A673 (cell line): ENCODE measurements at regions not wholly inside any gene's neighbourhood (a gene's known extent, or its start where the extent isn't known, plus 50 kb on each side); places are given as distances from the start of the nearest gene placed in this dataset.

Experiments used
- BruUV-seq: library from RNA; stranded (reverse); fragments of 400-500 nt; replicated peaks from 2 replicates; lab custom pipeline; 2021; lab: Mats Ljungman, UMichigan
- CTCF ChIA-PET: fragments of 300-600 bp; sonication (Branson Sonifier 250); formaldehyde crosslinking; loops from one replicate; lab custom pipeline; 2022; ENCODE audit warnings: antibody characterized with exemption; lab: Charles Lee
- POLR2A ChIA-PET: fragments of 300-600 bp; sonication (Branson Sonifier 250); formaldehyde crosslinking; loops from one replicate; lab custom pipeline; 2022; ENCODE audit warnings: antibody characterized with exemption; ENCODE audit not compliant: low non-redundant PET; lab: Charles Lee
- DNase-seq: peaks from one replicate; pipeline ENCODE4 v3.0.0-alpha.2; 2015; ENCODE audit warnings: low spot score
- H3K27ac ChIP-seq: fragments of 200-600 bp; sonication (generic); 2 replicates; pipeline ENCODE4 v1.5.1; 2016; ENCODE audit warnings: mixed run types, low read depth, mild to moderate bottlenecking, mixed read lengths, antibody characterized with exemption, low read length; ENCODE audit not compliant: poor library complexity, severe bottlenecking
- H3K27me3 ChIP-seq: fragments of 200-600 bp; sonication (generic); replicated peaks from 2 replicates; pipeline ENCODE4 v1.6.1; 2017; ENCODE audit warnings: mixed run types, low read depth, mild to moderate bottlenecking, mixed read lengths, antibody characterized with exemption, low read length; ENCODE audit not compliant: insufficient read depth, poor library complexity
- H3K36me3 ChIP-seq: fragments of 200-600 bp; sonication (generic); 2 replicates; pipeline ENCODE4 v1.6.1; 2016; ENCODE audit warnings: mixed run types, mild to moderate bottlenecking, mixed read lengths, antibody characterized with exemption, low read length; ENCODE audit not compliant: insufficient read depth, poor library complexity, severe bottlenecking
- H3K4me1 ChIP-seq: fragments of 200-600 bp; sonication (generic); 2 replicates; pipeline ENCODE4 v1.6.1; 2017; ENCODE audit warnings: mixed run types, mild to moderate bottlenecking, mixed read lengths, antibody characterized with exemption, low read length; ENCODE audit not compliant: insufficient read depth, poor library complexity, severe bottlenecking
- H3K4me3 ChIP-seq: fragments of 200-600 bp; sonication (generic); 2 replicates; pipeline ENCODE4 v1.5.1; 2016; ENCODE audit warnings: low read depth, mixed run types, mild to moderate bottlenecking, mixed read lengths, low read length; ENCODE audit not compliant: poor library complexity, severe bottlenecking
- H3K9me3 ChIP-seq: fragments of 200-600 bp; sonication (generic); 2 replicates; pipeline ENCODE4 v1.6.1; 2016; ENCODE audit warnings: mixed run types, low read depth, mild to moderate bottlenecking, mixed read lengths, antibody characterized with exemption, low read length; ENCODE audit not compliant: poor library complexity, severe bottlenecking
- CTCF ChIP-seq: fragments of 300-800, 200-600 bp; sonication (generic); conservative IDR thresholded peaks from 2 replicates; pipeline ENCODE4 v1.5.1; 2017; ENCODE audit warnings: low read depth, mild to moderate bottlenecking, antibody characterized with exemption, low read length, moderate library complexity, mixed read lengths
- EZH2 ChIP-seq: fragments of 200-600 bp; sonication (generic); IDR thresholded peaks from 2 replicates; pipeline ENCODE4 v1.6.1; 2017; ENCODE audit warnings: borderline replicate concordance, low read depth, mild to moderate bottlenecking, mixed read lengths, antibody characterized with exemption, low read length; ENCODE audit not compliant: poor library complexity, severe bottlenecking
- intact Hi-C: fragments of 100-400 bp; cut with micrococcal nuclease; formaldehyde crosslinking; loops from one replicate; pipeline ENCODE4 v1.10.0; 2022; ENCODE audit not compliant: unreplicated experiment

- no peak for DNase-seq
- H3K27me3 ChIP-seq = peaks cover 6% of the 10 kb centered on the region
- POLR2A ChIA-PET = no interaction called here
- no peak overlapping the region for H3K4me3 ChIP-seq
- TF ChIP-seq CTCF = no peak
- TF ChIP-seq EZH2 = no peak
- no peaks in the 10 kb centered on the region for H3K9me3 ChIP-seq
- H3K4me1 ChIP-seq = no peaks in the 10 kb centered on the region
- intact Hi-C loops = no loop called here
- no peak overlapping the region for H3K27ac ChIP-seq
- no peaks in the 10 kb centered on the region for H3K36me3 ChIP-seq
- BruUV-seq = no TSS peak
- CTCF ChIA-PET = no interaction called here
Observed at GRCh38 chr11:11769362-11769761, 72.4 kb upstream of the USP47 start.

- Histone ChIP-seq H3K27ac (no peak overlapping the region), H3K9me3 (no peaks in the 10 kb centered on the region), H3K4me3 (no peak overlapping the region), H3K27me3 (peaks cover 30% of the 10 kb centered on the region), H3K4me1 (no peaks in the 10 kb centered on the region), H3K36me3 (no peaks in the 10 kb centered on the region)
- ChIA-PET POLR2A (no interaction called here), CTCF (no interaction called here)
- BruUV-seq = no TSS peak
- no peak for DNase-seq
- TF ChIP-seq CTCF = no peak
- no peak for TF ChIP-seq EZH2
- intact Hi-C loops = no loop called here
Observed at GRCh38 chr11:11764423-11764803, 77.4 kb upstream of the USP47 start.

GRCh38 chr11:11763796-11764422, 77.9 kb upstream of the USP47 start:
- intact Hi-C loops = no loop called here
- no peak overlapping the region for H3K4me3 ChIP-seq
- CTCF ChIA-PET = no interaction called here
- POLR2A ChIA-PET = no interaction called here
- no peak for DNase-seq
- H3K9me3 ChIP-seq = no peaks in the 10 kb centered on the region
- TF ChIP-seq CTCF (no peak), EZH2 (no peak)
- H3K27ac ChIP-seq = no peak overlapping the region
- no peaks in the 10 kb centered on the region for H3K4me1 ChIP-seq
- H3K36me3 ChIP-seq = no peaks in the 10 kb centered on the region
- peaks cover 32% of the 10 kb centered on the region for H3K27me3 ChIP-seq
- BruUV-seq = no TSS peak
